IMR-90 (cell line): ENCODE measurements at regions not wholly inside any gene's neighbourhood (a gene's known extent, or its start where the extent isn't known, plus 50 kb on each side); places are given as distances from the start of the nearest gene placed in this dataset.

ENCODE experiments used
- BHLHE40 ChIP-seq: fragments of 150-350 bp; IDR thresholded peaks from 2 replicates; pipeline ENCODE4 v1.6.1; 2016; ENCODE audit warnings: mild to moderate bottlenecking, low read depth, low read length
- CTCF ChIP-seq: conservative IDR thresholded peaks from 2 replicates; pipeline ENCODE4 v1.5.1; 2012; ENCODE audit warnings: mild to moderate bottlenecking, low read depth, low read length, improper control_type of control experiment

- TF ChIP-seq CTCF (no peak), BHLHE40 (no peak)
Observed at GRCh38 chr2:36088716-36089328, 266.8 kb upstream of the CRIM1 start.
